HG03039 (cell line): ENCODE measurements at regions not wholly inside any gene's neighbourhood (a gene's known extent, or its start where the extent isn't known, plus 50 kb on each side); places are given as distances from the start of the nearest gene placed in this dataset.
"Not testable (repeated sequence)": the region's sequence is repeated elsewhere in the genome, so short reads cannot be mapped to it uniquely, and the experiment has no call there.

Experiments
- ATAC-seq: cut with Tn5 transposase; IDR thresholded peaks from one replicate; pipeline ENCODE4 v1.9.1; 2021; ENCODE audit warnings: mild to moderate bottlenecking, moderate library complexity; ENCODE audit not compliant: unreplicated experiment

GRCh38 chr5:60020457-60020856 lies 126.9 kb upstream of the PDE4D start:
- ATAC-seq, result no peak

GRCh38 chr5:60018960-60019359 lies 125.4 kb upstream of the PDE4D start:
- not testable (repeated sequence) for ATAC-seq

GRCh38 chr5:60018091-60018490 lies 124.6 kb upstream of the PDE4D start:
- ATAC-seq, result no peak

- ATAC-seq, result no peak
Observed at GRCh38 chr5:60014331-60014730, 120.8 kb upstream of the PDE4D start.

- ATAC-seq, result no peak
Observed at GRCh38 chr5:60010853-60011252, 117.3 kb upstream of the PDE4D start.

- no peak for ATAC-seq
Observed at GRCh38 chr5:60010328-60010727, 116.8 kb upstream of the PDE4D start.

GRCh38 chr5:60007729-60008128 lies 114.2 kb upstream of the PDE4D start:
- ATAC-seq, result no peak

GRCh38 chr5:59999056-59999455 lies 105.5 kb upstream of the PDE4D start:
- no peak for ATAC-seq

GRCh38 chr5:59992206-59992605 lies 98.7 kb upstream of the PDE4D start:
- ATAC-seq, result no peak

- no peak for ATAC-seq
Observed at GRCh38 chr5:59988396-59988795, 94.9 kb upstream of the PDE4D start.

- ATAC-seq, result no peak
Observed at GRCh38 chr5:59976342-59976741, 82.8 kb upstream of the PDE4D start.

- ATAC-seq, result no peak
Observed at GRCh38 chr5:59972043-59972442, 78.5 kb upstream of the PDE4D start.

GRCh38 chr5:59959330-59959729 lies 65.8 kb upstream of the PDE4D start:
- no peak for ATAC-seq

- ATAC-seq, result no peak
Observed at GRCh38 chr5:59956130-59956783, 62.7 kb upstream of the PDE4D start.

- ATAC-seq, result no peak
Observed at GRCh38 chr5:59955241-59955640, 61.7 kb upstream of the PDE4D start.

GRCh38 chr5:59943452-59944113 lies 50.1 kb upstream of the PDE4D start:
- no peak for ATAC-seq
